HFF-Myc (cell line): ENCODE measurements at regions not wholly inside any gene's neighbourhood (a gene's known extent, or its start where the extent isn't known, plus 50 kb on each side); places are given as distances from the start of the nearest gene placed in this dataset.

Source experiments
- DNase-seq: peaks from one replicate; pipeline ENCODE4 v3.0.0-alpha.2; 2011; ENCODE audit warnings: low read depth; ENCODE audit errors: extremely low read depth
- H3K4me3 ChIP-seq: replicated peaks from 2 replicates; pipeline ENCODE4 v1.5.1; 2011; ENCODE audit warnings: low read depth, mild to moderate bottlenecking, control low read depth, low read length
- CTCF ChIP-seq: IDR thresholded peaks from 2 replicates; pipeline ENCODE4 v1.5.1; 2012; ENCODE audit warnings: mild to moderate bottlenecking, low read depth, low read length, control low read depth; ENCODE audit errors: missing control alignments

- DNase-seq: peak; percentile 77
- no peak for TF ChIP-seq CTCF
- H3K4me3 ChIP-seq: no peak overlapping the region
Measured at GRCh38 chr7:106425017-106425719, 140.4 kb upstream of the NAMPT start.

- no peak overlapping the region for H3K4me3 ChIP-seq
- TF ChIP-seq CTCF: no peak
- DNase-seq: no peak
Measured at GRCh38 chr7:106424476-106425016, 139.8 kb upstream of the NAMPT start.

- no peak for TF ChIP-seq CTCF
- no peak for DNase-seq
- no peak overlapping the region for H3K4me3 ChIP-seq
Measured at GRCh38 chr7:106423821-106424475, 139.2 kb upstream of the NAMPT start.

- H3K4me3 ChIP-seq: no peak overlapping the region
- no peak for DNase-seq
- no peak for TF ChIP-seq CTCF
Measured at GRCh38 chr7:106423111-106423510, 138.3 kb upstream of the NAMPT start.

GRCh38 chr7:106421181-106421762 lies 136.5 kb upstream of the NAMPT start:
- TF ChIP-seq CTCF: no peak
- peak; percentile 64 for DNase-seq
- no peak overlapping the region for H3K4me3 ChIP-seq

- DNase-seq: no peak
- no peak overlapping the region for H3K4me3 ChIP-seq
- TF ChIP-seq CTCF: no peak
Measured at GRCh38 chr7:106420736-106421135, 136.0 kb upstream of the NAMPT start.
